HG03354 (cell line): ENCODE measurements at regions not wholly inside any gene's neighbourhood (a gene's known extent, or its start where the extent isn't known, plus 50 kb on each side); places are given as distances from the start of the nearest gene placed in this dataset.

Source experiments
- ATAC-seq: cut with Tn5 transposase; IDR thresholded peaks from one replicate; pipeline ENCODE4 v1.9.1; 2021; ENCODE audit warnings: mild to moderate bottlenecking; ENCODE audit not compliant: unreplicated experiment, poor library complexity, severe bottlenecking

DNA sequence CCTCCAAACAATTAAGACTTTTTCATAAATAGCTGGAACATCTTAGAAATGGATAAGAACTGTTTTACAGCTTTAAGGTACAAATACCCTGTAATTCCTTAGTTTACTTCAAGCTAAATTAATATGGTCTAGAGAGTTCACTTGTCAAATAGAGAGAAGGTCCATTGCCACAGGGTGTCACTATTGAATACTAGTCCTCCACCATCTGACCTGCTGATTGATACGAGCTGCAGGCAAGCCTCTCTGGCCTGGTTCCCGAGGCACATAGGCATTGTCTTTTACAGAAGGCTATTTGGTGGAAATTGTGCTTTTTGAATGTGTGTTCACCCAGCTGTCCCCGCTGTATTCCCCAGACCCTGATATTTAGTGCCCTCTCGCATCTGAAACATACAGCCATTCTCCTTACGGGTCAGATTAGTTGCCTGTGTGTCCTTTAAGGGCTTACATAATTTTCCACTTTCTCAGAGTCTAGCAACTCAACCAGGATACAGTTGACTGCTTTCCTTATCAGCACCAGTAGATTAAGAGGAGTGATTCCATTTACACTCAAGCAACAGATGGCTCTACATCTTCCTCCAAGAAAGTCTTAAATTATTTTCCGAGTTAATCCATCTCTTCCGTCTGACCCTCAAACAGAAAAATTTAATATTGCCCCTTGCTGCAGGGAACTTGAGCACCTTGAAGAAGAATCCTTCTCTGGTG is 788.8 kb upstream of the FAT3 start:
- ATAC-seq = no peak

DNA sequence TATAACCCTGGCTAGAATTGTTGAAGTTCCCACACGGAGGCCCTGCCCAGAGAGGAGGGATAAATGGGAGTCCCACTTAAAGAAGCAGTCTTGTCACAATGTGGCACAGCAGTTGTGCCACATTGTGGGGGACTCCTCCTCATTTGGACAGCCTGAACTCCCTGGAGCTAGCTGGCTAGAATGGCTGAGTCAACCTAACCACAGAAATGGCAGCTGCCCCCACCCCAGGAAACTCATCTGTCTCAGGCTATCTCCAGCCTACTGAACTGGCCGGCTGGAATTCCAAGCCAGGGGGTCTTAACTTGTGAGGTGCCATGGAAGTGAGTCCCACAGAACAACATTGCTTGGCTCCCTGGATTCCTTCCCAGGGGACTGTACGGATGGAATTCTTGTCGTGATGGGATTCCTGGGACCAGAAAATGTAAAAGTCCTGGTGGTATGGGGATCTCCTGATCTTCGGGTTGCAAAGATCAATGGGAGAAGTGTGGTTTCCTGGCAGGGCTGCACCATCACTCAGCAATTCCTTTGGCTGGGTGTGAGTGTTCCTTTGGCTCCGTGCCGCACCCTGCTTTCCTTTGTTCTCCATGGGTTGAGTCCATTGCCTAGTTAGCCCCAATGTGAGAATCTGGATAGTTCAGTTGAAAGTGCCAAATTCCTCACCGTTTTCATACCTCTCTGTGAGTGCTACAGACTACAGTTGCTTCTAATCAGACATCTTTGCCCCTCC is 791.2 kb upstream of the FAT3 start:
- no peak for ATAC-seq

DNA sequence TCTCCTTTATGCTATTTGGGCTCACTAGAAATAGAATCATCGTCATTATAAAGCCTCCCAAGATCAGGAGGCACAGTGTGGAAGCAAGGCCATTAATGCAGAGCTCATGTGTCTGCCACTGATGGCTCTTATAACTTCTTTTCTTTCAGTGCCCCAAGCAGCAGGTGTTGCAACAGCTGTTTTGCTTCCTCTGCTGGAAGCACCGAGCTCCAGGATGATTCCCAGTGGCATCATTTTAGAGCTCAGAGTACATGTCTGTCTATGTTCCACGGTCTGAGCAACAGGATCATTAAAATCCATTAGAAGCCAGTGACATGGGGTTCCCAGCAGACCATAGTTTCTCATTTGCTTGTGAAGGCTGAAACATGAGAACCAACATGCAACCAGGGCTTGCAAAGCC is 803.0 kb upstream of the FAT3 start:
- no peak for ATAC-seq

DNA sequence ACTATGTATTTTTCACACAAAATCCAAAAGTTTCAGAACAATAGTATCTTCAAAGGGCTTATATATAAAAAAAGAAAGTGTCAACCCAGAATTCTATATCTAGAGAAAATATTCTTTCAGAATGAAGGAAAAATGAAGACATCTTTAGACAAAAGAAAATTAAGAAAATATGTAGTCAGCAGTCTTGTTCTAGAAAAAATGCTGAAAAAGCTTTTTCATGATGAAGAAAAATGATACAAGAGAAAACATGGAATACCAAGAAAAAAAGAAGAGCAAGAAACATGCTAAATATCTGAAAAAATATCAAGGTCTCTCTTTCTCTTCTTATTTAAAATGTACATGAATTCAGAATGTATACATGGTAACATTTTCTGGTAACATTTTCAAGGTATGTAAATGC is 816.8 kb upstream of the FAT3 start:
- ATAC-seq = no peak

DNA sequence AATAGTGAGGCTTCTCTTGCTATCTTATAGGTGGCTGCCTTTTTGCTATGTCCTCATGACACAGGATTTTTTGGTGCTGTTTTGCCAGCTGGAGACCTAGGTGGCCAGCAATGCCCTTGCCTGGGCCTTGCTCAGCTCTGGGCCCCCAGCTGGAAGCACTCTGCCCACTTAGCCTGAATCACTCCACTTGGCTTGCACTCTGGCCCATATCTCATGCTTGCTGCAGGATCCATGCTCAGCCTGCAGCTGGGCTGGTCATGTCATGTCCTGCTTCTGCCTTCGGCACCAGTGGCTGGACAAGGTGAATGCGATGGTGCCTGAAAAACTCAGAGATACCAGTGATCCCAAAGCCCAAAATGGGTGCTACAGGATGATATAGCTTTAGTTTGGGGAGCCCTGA is 818.6 kb upstream of the FAT3 start:
- no peak for ATAC-seq

DNA sequence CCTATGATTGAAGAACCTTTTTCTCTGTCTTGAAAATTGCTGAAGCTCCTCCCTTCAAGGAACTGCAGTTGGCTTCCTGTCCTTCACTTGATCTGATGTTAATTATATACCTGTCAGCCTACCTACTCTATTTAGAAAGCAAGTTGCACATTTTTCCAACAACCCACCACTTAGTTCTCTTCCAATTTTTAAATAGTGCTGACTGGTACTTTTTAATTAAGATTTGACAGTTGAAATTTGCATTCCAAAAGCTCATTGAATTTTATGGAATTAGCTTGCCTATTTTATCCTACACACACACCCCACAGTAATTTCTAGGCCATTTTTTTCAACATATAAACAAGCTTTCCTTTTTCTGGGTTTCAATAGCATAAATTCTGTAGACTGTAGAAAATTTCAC is 820.3 kb upstream of the FAT3 start:
- ATAC-seq = no peak

DNA sequence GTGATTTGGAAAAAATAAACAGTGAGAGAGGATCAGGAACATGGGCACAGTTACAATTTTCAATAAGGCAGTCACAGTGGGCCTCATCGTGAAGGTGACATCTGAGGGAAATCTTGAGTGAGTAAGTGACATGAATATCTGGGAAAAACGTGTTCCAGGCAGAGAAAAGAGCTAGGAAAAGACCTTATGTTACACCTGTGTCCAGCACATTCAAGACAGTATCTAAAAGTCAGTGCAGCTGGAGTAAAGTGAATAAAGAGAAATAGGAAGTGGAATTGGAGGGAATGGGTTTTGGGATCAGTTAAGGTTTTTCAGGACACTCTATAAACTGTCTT is 827.5 kb upstream of the FAT3 start:
- ATAC-seq = no peak

DNA sequence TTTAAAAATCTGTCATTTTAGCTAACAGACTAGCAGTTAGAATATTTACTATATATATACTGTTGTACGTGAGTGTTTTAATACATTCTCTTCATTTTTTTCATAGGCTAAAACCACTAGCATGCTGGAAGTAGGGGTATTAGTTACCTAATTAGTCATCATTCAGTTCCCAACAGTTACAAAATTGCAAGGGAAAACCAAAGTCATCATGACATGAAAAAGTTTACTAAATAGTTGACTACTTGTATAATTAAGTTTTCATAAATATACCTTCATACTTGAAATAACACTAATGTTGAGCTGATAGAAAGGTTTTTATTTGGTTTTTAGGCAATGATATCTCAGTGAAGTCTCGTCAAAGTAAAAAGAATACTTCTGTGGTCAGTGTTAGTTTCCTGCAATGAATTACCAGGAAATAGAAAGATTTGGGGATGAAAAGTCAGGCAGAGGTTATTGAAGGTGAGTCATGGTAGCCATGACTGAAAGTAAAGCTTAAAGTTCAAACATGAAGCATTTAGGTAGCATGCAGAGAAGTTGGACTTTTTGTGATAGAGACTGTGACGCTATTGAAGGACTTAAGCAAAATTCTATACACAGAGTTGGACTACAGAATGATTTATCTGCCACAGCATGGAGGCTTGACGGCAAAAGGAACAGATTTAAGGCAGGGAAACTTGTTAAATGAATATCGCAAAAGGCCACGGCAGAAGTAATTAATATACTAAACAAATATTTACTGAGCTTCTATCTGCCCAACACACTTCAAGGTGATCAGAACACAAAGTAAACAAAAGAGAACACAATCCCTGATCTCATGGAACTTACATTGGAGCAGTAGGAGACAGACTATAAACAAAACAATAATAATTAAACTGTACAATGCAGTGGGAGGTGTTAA is 828.1 kb upstream of the FAT3 start:
- ATAC-seq = no peak

DNA sequence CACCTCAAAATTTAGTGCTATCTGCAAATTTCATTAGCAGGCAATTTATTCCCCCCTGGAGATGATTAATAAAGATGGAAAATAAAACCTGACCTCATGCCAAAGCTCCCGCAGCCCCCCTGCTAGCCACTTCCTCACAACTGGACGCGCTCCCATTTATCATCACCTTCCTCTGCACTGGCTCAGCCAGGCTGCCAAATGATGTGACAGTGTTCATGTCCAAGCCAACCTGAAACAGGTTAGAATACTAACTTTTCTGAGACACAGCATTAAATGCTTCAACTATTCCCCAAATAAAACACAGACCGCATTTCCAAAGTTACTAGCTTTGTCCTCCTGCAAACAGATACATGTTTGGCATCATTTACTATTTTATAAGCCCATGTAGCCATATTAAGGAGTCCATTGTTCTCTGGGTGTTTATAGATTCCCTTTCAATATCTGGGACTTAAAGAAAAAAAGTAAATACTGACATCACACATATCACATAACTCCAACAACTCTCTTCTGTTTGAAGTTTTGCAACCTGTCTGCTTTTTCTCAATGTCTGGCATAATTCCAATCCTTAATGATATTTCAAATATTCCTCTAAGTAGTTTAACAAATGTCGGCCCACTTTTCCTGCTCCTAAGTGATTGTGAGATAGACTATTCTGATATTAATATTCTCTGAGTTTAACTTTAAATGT is 829.7 kb upstream of the FAT3 start:
- ATAC-seq = no peak

DNA sequence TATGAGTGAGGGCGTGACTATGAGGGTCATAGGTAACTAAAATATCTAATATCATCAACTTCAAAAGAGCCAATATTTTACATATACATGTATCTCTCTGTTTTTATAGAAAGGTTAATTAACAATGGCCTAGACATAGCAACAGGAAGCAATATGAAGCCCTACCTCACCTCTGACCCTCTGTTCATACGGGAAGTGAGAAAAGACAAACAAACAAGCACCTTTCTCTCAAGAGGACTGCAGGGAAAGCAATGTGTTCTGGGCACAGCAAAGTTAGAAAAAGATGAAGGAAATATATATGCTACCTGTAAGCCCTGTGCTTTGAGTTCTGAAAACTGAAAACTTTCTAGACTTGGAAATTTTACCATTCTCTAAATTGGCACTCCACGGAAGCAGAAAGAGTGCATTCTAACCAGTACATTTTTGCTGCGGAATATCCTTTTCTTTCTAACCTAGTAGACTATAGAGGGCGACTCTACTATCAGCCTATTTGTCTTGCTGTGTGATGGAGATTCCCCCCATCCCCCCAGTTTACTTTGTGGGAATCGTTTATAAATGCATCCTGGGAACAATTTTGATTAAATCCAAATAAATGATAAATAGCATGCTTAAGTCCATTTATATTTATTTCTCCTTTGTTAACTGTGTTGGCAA is 830.4 kb upstream of the FAT3 start:
- ATAC-seq = no peak

DNA sequence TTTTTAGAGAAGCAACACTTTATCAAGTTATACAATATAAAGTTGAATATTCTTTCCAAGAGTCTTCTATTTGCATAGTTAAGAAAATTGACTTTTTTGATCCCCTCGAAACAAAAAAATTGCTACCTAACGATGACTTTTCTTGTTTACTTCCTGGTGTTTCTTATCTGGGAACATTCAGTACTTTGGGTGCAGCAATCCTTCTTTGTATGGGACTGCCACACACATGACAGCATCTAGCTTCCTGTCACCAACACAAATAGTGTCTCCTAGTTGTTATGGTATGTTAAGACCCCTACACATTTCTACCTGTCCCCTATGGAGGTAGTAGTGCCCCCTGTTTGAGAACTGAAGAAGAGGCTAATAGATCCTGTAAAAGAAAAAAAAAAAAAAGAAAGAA is 841.7 kb upstream of the FAT3 start:
- ATAC-seq = no peak

DNA sequence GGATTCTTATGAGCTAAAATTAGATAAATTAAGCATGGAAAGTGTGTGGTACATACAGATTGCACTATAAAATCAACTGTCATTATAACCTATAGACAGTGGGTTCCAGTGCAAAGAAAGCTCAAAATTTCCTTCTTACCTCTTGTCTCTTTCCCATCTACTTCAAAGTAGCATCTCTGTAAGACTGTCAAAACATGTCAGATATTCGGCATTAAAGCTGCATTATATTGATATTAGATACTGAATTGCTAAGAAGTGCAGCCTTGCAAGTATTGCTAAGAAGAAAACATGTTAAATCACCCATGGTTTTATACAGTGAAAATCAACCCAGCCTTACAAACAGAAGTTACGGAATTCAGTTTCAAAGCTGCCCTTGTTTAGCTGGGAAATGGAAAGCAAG is 849.8 kb upstream of the FAT3 start:
- no peak for ATAC-seq

DNA sequence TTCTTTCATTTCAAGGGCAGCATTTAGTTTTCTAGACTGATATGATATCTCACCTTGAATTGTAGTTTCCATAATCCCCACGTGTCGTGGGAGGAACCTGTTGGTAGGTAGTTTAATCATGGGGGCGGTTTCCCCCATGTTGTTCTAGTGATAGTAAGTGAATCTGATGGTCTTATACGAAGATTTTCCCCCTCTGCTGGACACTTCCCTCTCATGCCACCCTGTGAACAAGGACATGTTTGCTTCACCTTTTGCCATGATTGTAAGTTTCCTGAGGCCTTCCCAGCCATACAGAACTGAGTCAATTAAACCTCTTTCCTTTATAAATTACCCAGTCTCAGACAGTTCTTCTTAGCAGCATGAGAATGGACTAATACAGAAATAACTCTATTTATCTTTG is 851.1 kb upstream of the FAT3 start:
- no peak for ATAC-seq

DNA sequence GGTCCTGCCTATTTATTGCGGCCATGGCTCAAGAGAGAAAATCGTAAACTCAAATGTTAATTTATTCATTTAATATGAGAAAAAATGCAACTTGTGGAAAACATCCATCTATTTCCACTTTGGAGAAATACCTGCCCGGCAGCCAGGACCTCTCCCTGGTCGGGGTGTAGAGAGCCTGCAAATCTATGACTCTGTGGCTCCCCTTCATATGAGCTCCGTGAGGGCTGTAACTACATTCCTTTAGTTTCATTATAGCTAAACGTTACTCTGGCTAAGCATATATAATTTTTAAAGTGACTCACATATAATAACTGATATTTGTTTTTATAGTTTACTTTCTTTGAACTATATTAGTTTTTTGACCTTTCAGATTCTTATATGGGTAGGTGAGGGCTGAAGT is 857.8 kb upstream of the FAT3 start:
- no peak for ATAC-seq

DNA sequence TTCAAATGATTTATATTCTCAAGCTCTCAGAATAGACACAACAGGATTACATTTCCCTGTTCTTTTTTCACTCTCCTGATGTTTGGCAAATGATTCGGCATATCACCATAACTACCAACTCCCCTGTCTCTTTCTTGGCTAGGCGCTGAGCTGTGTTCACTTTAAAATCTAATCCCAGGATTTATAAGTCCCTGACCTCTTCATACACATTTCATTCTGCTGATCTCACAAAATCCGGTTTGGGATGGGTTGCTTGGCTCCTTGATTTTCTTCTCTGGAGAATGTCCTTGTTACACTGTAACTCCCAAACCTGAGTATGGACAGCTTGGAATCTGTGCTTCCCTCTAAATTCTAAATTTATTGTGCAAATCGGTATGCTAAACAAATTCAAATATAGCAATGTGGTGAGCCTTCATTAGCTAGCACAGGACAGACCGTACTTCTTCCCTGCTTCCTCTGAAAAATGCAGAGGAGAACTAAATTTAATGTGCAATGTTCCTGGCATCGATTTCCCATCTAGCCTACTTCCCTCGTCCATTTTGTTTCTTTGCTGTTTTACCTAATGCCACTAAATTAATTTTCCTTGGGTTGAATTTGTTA is 858.5 kb upstream of the FAT3 start:
- no peak for ATAC-seq

DNA sequence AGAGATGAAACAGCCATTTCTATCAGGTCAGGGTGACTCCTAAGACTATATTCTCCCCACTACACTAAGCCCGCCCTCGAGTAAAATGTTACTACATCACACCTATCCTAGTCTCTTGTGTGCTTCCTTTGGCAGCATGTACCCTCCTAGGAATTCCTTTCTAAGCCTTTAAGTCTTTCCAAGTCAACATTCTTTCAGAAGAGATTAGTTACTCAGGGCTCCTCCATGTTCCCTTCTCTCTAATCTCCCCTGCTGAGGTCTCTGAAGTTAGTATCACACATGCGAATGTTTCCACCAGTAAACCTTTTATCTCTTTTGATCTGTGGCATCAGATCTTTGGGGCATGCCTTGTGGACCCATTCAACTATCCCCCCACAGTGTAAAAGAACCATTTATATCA is 873.7 kb upstream of the FAT3 start:
- ATAC-seq = no peak

DNA sequence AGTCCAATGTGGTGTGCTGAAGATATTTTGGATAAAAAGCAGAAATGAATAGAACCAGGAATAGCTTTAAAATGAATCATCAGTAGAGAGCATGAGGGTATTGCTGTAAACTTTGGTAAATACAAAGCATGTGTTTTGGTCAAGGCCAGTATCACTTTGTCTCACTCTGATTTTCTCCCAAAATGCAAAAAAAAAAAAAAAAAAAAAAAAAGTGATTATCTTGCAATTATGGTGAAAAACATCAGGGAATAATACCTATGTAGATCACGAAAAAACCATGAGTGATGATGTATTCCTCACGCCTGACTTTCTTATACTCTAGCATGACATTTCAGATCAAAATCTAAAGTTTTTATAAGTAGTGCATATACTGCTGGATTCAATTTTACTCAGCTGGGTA is 897.9 kb upstream of the FAT3 start:
- ATAC-seq = no peak

DNA sequence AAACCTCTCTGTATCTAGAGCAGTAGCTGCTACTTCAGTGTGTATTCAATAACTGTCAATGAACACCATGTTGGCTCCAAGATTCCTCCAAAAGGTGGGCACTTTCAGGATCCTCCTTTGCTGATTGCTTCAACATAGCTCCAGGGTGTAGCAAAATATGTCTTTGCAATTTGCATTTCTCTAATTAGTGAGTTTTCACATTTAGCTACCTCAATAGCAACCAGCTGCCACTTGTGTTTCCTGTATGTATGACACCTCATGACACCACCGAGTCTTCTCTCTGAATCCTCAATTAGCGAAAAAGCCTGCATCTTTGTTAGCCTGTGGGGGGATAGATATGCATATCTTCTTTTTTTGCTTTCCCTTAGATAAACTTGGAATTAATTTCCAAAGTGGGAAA is 898.3 kb upstream of the FAT3 start:
- no peak for ATAC-seq

DNA sequence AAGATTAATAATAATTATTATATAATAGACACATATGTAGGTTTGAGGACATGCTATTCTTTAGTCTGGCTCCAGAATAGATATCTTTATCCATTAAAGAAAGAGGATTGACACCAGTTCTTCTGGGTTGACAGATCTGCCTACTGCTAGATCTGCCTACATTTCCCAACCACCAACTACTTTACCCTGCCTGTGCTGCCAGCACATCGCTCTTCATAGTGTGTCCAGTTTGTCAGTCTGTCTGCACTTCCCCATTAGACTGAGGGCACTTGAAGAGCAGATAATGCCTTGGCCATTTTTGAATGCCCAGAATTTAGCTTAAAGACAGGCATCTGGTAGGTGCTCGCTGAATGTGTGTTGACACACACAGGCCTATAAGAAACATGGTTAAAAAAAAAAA is 910.1 kb upstream of the FAT3 start:
- ATAC-seq = no peak
